ENCODE measurements at regions not wholly inside any gene's neighbourhood (a gene's known extent, or its start where the extent isn't known, plus 50 kb on each side); places are given as distances from the start of the nearest gene placed in this dataset.

GRCh38 chr2:128710729-128711128 is 392.1 kb upstream of the HS6ST1 start:
- ATAC-seq = no peak
- peaks cover 0 to 29% (median 2%) of the 10 kb centered on the region in 3 donors for H3K9me3 ChIP-seq
- TF ChIP-seq EP300 (IDR thresholded peaks at IDR 0.05) (no peak), CTCF (IDR thresholded peaks at IDR 0.05) (no peak), POLR2A (IDR thresholded peaks at IDR 0.05) (no peak), POLR2AphosphoS5 (IDR thresholded peaks at IDR 0.05) (no peak)
- no peak overlapping the region for H3K27ac ChIP-seq
- 77% methylated on average over 2 of the region's 2 CpGs; no CpG with 5 or more reads in 1 of the 2 donors for WGBS, 2 donors (ENCODE audit: low coverage in 1 of 2)
- H3K4me1 ChIP-seq = no peaks in the 10 kb centered on the region
- H3K4me3 ChIP-seq = no peak overlapping the region
- H3K36me3 ChIP-seq = no peaks in the 10 kb centered on the region
- peaks cover 14% of the 10 kb centered on the region for H3K27me3 ChIP-seq

- peaks cover 21% of the 10 kb centered on the region for H3K27me3 ChIP-seq
- TF ChIP-seq CTCF (IDR thresholded peaks at IDR 0.05) (no peak), EP300 (IDR thresholded peaks at IDR 0.05) (no peak), POLR2A (IDR thresholded peaks at IDR 0.05) (no peak), POLR2AphosphoS5 (IDR thresholded peaks at IDR 0.05) (no peak)
- no peaks in the 10 kb centered on the region for H3K4me1 ChIP-seq
- H3K9me3 ChIP-seq = peaks cover 0 to under 1% (median 0%) of the 10 kb centered on the region in 3 donors
- H3K4me3 ChIP-seq = no peak overlapping the region
- H3K36me3 ChIP-seq = no peaks in the 10 kb centered on the region
- H3K27ac ChIP-seq = no peak overlapping the region
- no peak for ATAC-seq
- 78 to 87% methylated on average over 3 of the region's 4 CpGs for WGBS, 2 donors (ENCODE audit: low coverage in 1 of 2)
These were observed 395.6 kb upstream of the HS6ST1 start for GRCh38 chr2:128714285-128714684.

GRCh38 chr2:128714851-128715312 is 396.2 kb upstream of the HS6ST1 start:
- ATAC-seq = no peak
- H3K27me3 ChIP-seq = peaks cover 21% of the 10 kb centered on the region
- no peaks in the 10 kb centered on the region for H3K4me1 ChIP-seq
- H3K9me3 ChIP-seq = no peaks in the 10 kb centered on the region
- H3K27ac ChIP-seq = no peak overlapping the region
- no CpG with 5 or more reads among the region's 6 CpGs for WGBS, 2 donors (ENCODE audit: low coverage in 1 of 2)
- H3K4me3 ChIP-seq = no peak overlapping the region
- TF ChIP-seq CTCF (IDR thresholded peaks at IDR 0.05) (no peak), POLR2A (IDR thresholded peaks at IDR 0.05) (no peak), POLR2AphosphoS5 (IDR thresholded peaks at IDR 0.05) (no peak), EP300 (IDR thresholded peaks at IDR 0.05) (no peak)
- no peaks in the 10 kb centered on the region for H3K36me3 ChIP-seq

- Histone ChIP-seq H3K9me3 (no peaks in the 10 kb centered on the region), H3K4me1 (no peaks in the 10 kb centered on the region), H3K36me3 (no peaks in the 10 kb centered on the region), H3K27me3 (peaks cover 21% of the 10 kb centered on the region), H3K4me3 (no peak overlapping the region), H3K27ac (no peak overlapping the region)
- TF ChIP-seq POLR2A (IDR thresholded peaks at IDR 0.05) (no peak), POLR2AphosphoS5 (IDR thresholded peaks at IDR 0.05) (no peak), EP300 (IDR thresholded peaks at IDR 0.05) (no peak)
- WGBS, 2 donors (ENCODE audit: low coverage in 1 of 2) = 57 to 62% methylated on average over 5 to 7 of the region's 7 CpGs
- ATAC-seq = no peak
These were observed 396.7 kb upstream of the HS6ST1 start for GRCh38 chr2:128715360-128715759.

- no peaks in the 10 kb centered on the region for H3K4me1 ChIP-seq
- no peaks in the 10 kb centered on the region for H3K36me3 ChIP-seq
- no peak for TF ChIP-seq POLR2A (IDR thresholded peaks at IDR 0.05)
- no peak for TF ChIP-seq EP300 (IDR thresholded peaks at IDR 0.05)
- TF ChIP-seq CTCF (IDR thresholded peaks at IDR 0.05) = no peak
- no peak for TF ChIP-seq POLR2AphosphoS5 (IDR thresholded peaks at IDR 0.05)
- no peaks in the 10 kb centered on the region for H3K9me3 ChIP-seq
- 87% methylated on average over 3 of the region's 8 CpGs; no CpG with 5 or more reads in 1 of the 2 donors for WGBS, 2 donors (ENCODE audit: low coverage in 1 of 2)
- H3K4me3 ChIP-seq = no peak overlapping the region
- H3K27ac ChIP-seq = no peak overlapping the region
- peaks cover 17% of the 10 kb centered on the region for H3K27me3 ChIP-seq
- no peak for ATAC-seq
These were observed 397.6 kb upstream of the HS6ST1 start for GRCh38 chr2:128716299-128716721.

Measured in gastroesophageal sphincter (tissue), 4 donors.